A673 (cell line): ENCODE measurements at regions not wholly inside any gene's neighbourhood (a gene's known extent, or its start where the extent isn't known, plus 50 kb on each side); places are given as distances from the start of the nearest gene placed in this dataset.

Experiments used
- CTCF ChIP-seq: fragments of 300-800, 200-600 bp; sonication (generic); conservative IDR thresholded peaks from 2 replicates; pipeline ENCODE4 v1.5.1; 2017; ENCODE audit warnings: low read depth, mild to moderate bottlenecking, antibody characterized with exemption, low read length, moderate library complexity, mixed read lengths
- EZH2 ChIP-seq: fragments of 200-600 bp; sonication (generic); IDR thresholded peaks from 2 replicates; pipeline ENCODE4 v1.6.1; 2017; ENCODE audit warnings: borderline replicate concordance, low read depth, mild to moderate bottlenecking, mixed read lengths, antibody characterized with exemption, low read length; ENCODE audit not compliant: poor library complexity, severe bottlenecking

GRCh38 chr16:66274335-66275110 lies 92.0 kb upstream of the CDH5 start:
- TF ChIP-seq CTCF (peak; percentile 49), EZH2 (no peak)
